ENCODE measurements at regions not wholly inside any gene's neighbourhood (a gene's known extent, or its start where the extent isn't known, plus 50 kb on each side); places are given as distances from the start of the nearest gene placed in this dataset.

DNA sequence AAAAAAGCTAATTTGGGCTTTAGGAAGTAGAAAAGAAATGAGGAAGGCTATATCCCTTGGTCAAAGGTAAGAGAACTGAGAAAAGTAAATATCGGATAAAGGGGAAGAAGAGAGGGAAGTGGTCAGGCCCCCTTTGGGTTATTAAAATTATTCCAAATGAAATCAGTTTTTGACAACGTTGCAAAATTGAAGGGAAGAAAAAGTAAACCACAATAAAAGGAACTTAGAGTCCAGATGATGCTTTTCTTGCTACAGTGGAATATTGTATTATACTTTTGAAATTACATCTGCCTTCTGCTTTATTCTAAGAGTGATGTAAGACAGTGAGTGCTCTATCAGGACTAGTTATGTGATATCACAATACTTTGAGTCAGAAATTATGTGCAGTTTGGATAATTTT lies 59.4 kb upstream of the RBPJ start:
- DNase-seq (ENCODE audit: low spot score in 2 of 2), result no peak
- no peak for FAIRE-seq

DNA sequence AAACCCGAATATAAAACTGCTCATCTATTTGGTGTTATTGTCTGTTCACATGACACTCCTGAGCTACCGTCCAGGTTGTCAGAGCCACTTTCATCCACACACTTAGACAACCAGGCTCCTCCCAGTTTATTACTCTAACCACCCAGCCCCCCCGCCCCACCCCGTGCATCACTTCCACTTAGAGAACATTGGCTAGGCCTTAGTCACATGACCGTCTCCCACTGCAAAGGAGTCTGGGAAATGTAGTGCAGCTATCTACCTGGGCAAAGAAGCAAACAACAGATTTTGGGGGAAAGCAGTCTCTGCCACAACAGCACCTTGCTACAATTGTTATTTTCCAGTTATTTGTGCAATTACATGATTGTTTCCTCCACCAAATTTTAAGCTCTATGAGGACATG lies 57.6 kb upstream of the RBPJ start:
- no peak for DNase-seq (ENCODE audit: low spot score in 2 of 2)
- FAIRE-seq, result no peak

DNA sequence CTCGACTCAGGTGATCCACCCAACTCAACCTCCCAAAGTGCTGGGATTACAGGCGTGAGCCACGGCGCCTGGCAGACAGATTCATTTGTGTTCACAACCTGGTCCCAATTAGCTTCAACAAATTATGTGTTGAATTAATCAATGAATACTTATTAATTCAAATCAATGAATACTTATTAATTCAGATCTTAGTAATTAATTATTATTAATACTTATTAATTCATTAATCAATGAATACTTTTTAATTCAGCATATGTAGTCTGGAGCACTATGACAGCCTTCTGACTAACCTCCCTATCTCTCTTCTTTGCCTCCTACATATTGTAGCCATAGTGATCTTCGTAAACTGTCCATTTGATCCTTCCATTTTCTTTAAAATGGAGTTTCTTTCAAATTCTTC lies 56.7 kb upstream of the RBPJ start:
- DNase-seq (ENCODE audit: low spot score in 2 of 2) (no peak), FAIRE-seq (no peak)

DNA sequence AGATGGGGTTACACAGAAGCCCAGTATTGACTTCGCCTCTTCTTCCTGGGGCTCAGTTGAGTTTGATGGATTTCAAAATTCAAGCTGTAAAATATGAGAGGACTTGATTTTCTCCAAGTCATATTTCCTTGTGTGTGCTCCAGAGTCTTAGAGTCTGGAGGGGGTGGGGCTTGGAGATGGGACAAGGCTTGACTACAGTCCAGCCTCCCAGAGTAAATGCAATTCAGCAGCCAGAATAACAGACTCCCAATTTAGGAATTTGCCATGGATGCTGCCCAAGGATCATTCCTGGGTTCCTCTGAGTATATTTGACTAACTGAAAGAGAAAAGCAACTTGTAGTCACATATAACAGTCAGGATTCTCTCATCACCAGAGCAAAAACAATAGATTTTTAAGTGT lies 53.7 kb upstream of the RBPJ start:
- DNase-seq (ENCODE audit: low spot score in 2 of 2) (no peak), FAIRE-seq (no peak)

DNA sequence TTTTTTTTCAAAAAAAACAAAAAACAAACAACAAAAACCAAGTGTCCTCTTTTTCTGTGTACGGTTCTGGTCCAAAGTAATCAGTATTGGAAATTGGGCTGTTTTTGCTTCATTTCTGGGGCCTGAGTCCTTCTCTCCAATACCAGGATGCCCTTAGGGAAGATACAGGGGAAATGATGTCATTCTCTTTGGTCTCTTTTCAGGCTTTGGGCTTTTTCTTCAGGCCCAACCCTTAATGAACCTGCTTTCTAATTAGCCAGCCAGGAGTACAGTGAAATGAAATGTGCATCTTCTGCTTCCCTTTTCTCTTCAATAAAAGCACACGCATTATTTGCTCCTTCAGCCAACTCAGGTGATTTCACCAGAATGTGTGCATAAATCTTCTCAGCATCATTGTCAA lies 52.6 kb upstream of the RBPJ start:
- FAIRE-seq (no peak), DNase-seq (ENCODE audit: low spot score in 2 of 2) (no peak)

DNA sequence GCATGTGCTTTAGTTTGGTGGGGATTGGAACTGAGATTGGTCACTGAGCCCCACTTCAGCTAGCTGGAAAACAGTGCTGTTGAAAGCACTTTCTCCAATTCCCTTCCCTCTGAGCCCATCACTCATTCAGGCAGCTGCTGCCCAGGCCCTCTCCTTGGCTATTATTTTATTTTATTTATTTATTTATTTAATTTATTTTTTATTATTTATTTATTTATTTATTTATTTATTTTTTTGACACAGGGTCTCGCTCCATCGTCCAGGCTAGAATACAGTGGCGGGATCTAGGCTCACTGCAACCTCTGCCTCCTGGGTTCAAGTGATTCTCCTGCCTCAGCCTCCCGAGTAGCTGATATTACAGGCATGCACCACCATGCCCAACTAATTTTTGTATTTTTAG lies 51.8 kb upstream of the RBPJ start:
- FAIRE-seq (no peak), DNase-seq (ENCODE audit: low spot score in 2 of 2) (no peak)
